ENCODE measurements at regions not wholly inside any gene's neighbourhood (a gene's known extent, or its start where the extent isn't known, plus 50 kb on each side); places are given as distances from the start of the nearest gene placed in this dataset.
"Not testable (repeated sequence)": the region's sequence is repeated elsewhere in the genome, so short reads cannot be mapped to it uniquely, and the experiment has no call there.

DNA sequence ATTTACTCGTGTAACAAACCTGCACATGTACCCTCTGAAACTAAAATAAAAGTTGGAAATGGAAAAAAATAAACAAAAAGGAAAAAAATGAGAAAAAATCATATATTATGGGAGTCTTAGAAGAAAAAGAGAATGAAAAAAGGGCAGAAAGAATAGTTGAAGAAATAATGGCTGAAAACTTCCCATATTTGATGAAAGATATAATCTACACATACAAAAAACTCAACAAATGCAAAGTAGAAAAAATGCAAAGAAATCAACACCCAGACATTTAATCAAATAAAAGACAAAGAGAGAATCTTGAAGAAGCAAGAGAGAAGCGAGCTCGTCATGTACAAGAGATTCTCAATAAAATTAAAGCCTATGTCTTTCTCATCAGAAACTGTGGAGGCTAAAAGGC, 73.8 kb downstream of the SLC25A46 start:
- intact Hi-C loops (cut with DNase I), result no loop called here
- no peak for ATAC-seq
- DNase-seq (ENCODE audit: missing footprints), result no peak

DNA sequence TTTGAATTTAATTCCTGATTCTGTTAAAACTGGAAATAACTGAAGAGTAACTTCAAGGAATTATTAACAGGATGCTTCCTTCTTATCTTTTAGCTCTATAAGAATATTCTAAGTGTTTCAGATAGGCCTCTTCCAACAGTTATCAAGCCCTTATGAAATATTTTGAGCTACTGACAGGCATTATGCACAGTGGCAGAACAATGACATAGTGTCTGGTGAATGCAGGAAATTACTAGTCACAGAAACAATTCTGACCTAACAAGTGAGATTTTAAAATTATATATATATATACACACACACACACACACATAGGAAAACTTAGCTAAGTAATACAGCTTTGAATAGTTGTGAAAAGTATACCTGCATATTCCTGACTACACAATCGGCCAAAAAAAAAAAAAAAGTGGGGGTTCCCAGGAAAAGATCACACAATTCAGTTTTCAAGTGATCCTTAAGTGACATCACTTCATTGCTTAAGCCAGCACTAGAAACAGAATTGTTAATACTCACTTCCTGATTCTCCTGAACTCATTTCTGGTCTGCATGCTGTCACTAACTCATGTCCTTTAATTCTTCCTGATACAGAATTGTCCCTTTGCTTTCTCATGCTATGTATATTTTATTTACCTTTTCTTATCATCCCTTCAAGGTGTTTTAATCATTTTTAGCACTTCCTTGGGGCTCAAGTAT, 77.3 kb downstream of the SLC25A46 start:
- DNase-seq (ENCODE audit: missing footprints) (no peak), ATAC-seq (no peak)
- intact Hi-C loops (cut with DNase I), result no loop called here

GRCh38 chr5:110817459-110817858, 78.7 kb downstream of the SLC25A46 start:
- ATAC-seq (no peak), DNase-seq (ENCODE audit: missing footprints) (no peak)
- intact Hi-C loops (cut with DNase I), result no loop called here

DNA sequence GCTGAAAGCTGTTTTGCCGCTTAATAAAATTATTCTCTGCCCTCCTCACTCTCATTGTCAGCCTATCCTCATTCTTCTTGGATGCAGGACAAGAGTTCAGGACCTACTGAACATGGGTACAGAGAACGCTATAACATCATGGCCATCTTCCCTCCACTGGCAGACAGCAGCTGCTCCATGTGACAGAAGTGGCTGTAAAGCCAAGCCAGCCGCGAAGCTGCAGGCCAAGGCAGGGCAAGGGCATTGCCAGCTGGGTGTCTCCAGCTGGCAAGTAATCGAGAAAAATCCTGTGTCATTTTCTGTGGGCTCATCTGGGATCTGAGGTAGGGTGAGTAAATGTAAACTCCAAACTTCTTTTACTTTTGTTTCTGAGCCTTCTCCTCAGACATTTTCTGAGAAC, 84.8 kb downstream of the SLC25A46 start:
- intact Hi-C loops (cut with DNase I), result no loop called here
- no peak for ATAC-seq

DNA sequence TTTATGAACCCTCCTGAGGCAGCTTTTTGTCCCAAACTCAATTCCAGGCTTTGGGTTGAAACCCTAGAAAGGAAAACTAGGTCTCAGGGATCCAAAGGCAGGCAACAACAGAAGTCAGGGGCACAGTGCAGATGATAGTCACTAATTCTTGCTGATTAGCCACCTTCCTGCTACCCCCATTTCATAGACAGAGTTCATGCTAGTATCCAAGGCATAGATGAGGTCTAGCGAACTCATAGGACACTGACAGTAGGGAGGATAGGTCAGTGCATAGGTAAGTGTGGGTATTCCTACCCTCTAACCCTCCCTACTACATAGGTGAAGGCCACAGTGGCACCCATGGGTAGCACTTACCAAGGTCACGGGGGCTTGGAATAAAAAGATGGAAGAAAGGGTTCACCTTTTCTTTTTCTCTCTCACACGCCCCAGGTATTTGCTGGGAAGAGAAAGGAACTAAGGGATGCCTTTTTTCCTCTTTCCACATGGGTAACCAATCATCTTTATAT, 86.2 kb downstream of the SLC25A46 start:
- DNase-seq (ENCODE audit: missing footprints) (no peak), ATAC-seq (no peak)
- intact Hi-C loops (cut with DNase I), result no loop called here

More for the DNA sequence above, 84.8 kb downstream of the SLC25A46 start:
- DNase-seq (ENCODE audit: missing footprints), result no peak

- no peak for DNase-seq (ENCODE audit: missing footprints)
- intact Hi-C loops (cut with DNase I), result no loop called here
- no peak for ATAC-seq
Measured at GRCh38 chr5:110832683-110833082, 93.9 kb downstream of the SLC25A46 start.

DNA sequence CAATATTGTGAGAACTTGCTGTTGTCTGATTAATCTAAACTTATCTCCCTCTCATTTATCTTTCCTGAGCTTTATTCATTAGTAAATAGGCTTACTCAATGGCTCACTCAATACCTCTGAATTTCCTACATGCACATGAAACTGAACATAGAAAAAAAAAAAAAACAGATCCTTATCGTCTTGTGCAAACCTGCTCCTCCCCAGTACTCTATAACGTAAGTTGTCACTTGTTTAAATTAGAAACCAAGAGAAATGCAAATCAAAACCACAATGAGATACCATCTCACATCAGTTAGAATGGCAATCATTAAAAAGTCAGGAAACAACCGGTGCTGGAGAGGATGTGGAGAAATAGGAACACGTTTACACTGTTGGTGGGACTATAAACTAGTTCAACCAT, 96.1 kb downstream of the SLC25A46 start:
- not testable (repeated sequence) for DNase-seq (ENCODE audit: missing footprints)

GRCh38 chr5:110836851-110837250, 98.0 kb downstream of the SLC25A46 start:
- ATAC-seq, result no peak
- intact Hi-C loops (cut with DNase I), result no loop called here
- no peak for DNase-seq (ENCODE audit: missing footprints)

More for the DNA sequence above, 96.1 kb downstream of the SLC25A46 start:
- ATAC-seq; intact Hi-C loops (cut with DNase I): not testable (repeated sequence)

DNA sequence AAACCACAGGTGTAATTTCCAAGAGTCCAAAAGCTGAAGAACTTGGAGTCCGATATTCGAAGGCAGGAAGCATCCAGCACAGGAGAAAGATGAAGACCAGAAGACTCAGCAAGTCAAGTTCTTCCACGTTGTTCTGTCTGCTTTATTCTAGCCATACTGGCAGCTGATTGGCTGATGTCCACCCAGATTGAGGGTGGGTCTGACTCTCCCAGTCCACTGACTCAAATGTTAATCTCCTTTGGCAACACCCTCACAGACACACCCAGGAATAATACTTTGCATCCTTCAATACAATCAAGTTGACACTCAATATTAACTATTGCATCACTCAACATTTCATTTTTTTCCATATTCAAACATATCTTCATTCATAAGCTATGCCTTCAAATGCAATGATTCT, 99.5 kb downstream of the SLC25A46 start:
- intact Hi-C loops (cut with DNase I); ATAC-seq; DNase-seq (ENCODE audit: missing footprints): not testable (repeated sequence)

DNA sequence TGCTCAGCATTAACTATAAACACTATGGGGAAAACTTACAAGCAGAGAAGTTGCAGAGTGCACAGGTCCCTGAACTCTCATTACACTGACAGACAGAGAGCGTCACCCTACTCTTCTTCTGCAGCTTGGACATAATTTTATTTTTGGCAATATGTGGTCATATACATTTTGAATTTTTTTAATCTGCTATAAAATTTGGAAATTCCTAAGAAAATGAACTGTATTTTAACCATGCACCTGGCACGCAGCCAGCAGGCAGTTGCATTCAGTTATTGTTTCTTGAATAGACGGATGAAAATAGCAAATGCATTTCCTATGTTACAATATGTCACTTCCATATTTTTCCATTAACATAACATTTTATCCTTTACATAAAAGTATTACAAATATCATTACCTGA, 100.2 kb downstream of the SLC25A46 start:
- intact Hi-C loops (cut with DNase I), result no loop called here
- DNase-seq (ENCODE audit: missing footprints) (peak; percentile 55), ATAC-seq (no peak)

DNA sequence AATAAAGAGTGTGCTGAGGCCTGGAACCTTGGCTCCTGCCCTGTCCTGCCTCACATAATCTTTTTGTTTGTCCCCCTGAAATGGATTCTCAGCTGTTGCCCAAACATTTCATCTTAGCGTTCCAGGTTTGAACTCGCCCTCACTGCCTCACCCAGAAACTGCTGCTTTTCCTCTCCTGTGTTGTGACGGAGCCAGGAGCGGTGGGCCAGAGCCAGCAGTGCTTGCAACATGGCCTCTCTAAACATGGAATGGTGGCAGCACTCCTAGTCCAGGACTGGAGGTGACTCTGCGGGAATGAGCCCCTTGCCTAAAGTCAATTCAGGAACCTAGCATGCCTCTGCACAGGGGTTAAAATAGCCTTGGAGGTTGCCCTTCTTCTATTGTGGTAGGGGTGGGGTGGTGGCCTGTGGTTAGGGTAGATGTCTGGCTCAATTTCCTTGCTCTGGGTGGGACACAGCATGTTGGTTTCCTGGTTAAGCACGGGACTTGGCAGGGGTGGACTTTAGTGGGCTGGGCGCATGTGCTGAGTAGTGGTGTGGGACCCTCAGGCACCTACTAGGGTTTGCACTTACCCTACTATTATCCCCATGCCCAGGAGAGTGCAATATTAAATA, 101.6 kb downstream of the SLC25A46 start:
- no peak for DNase-seq (ENCODE audit: missing footprints)
- ATAC-seq, result no peak

GRCh38 chr5:110841137-110841536, 102.3 kb downstream of the SLC25A46 start:
- no peak for ATAC-seq
- intact Hi-C loops (cut with DNase I), result no loop called here

More for the DNA sequence above, 101.6 kb downstream of the SLC25A46 start:
- intact Hi-C loops (cut with DNase I), result no loop called here

DNA sequence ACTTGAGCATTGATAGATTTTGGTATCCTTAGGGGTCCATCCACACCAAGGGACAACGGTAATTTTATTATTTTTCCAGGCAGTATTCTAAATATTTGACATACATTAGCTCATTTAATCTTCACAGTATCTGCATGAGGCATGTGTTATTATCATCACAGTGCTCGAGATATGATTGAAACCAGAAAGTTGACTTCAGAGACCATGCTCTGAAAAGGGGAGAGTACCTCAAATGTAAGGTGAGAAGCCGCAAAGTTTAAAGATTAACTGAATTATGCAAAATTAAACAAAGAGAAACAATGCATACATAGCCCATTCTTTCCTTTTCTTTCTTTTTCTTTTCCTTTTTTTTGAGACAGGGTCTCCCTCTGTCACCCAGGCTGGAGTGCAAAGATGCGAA, 104.1 kb downstream of the SLC25A46 start:
- intact Hi-C loops (cut with DNase I), result no loop called here
- no peak for DNase-seq (ENCODE audit: missing footprints)
- no peak for ATAC-seq

More at GRCh38 chr5:110841137-110841536, 102.3 kb downstream of the SLC25A46 start:
- no peak for DNase-seq (ENCODE audit: missing footprints)

- intact Hi-C loops (cut with DNase I), result no loop called here
- no peak for DNase-seq (ENCODE audit: missing footprints)
- ATAC-seq, result no peak
Measured at GRCh38 chr5:110844251-110844650, 105.4 kb downstream of the SLC25A46 start.

DNA sequence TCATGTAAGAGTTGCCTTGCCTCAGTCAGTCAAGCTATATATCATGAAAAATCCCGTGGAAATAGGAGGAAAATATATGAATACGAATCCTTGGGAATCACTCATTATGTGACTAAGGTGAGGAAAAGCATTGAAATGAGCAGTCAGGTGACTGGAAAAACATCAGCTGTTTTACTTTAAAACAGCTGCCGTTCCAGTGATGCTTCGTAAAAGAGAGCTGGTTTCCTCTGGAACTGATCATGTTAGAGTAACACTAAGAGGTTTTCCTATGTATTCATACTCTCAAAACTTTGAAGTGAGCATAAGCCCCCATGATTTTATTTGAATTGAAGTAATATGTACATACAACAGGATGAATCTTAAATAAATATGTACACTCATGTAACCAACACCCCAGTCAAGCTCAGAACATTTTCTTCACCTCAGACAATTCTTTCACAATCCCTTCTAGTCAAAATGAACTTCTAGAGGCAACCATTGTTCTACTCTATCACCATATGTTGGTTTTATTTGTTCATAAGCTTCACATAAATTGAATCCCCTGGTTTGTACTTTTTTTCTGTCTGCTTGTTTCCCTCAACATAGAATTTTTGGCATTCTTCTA, 107.7 kb downstream of the SLC25A46 start:
- DNase-seq (ENCODE audit: missing footprints), result no peak
- no peak for ATAC-seq
- intact Hi-C loops (cut with DNase I), result no loop called here

- intact Hi-C loops (cut with DNase I), result no loop called here
- no peak for DNase-seq (ENCODE audit: missing footprints)
- ATAC-seq, result no peak
Measured at GRCh38 chr5:110851357-110851756, 112.5 kb downstream of the SLC25A46 start.

DNA sequence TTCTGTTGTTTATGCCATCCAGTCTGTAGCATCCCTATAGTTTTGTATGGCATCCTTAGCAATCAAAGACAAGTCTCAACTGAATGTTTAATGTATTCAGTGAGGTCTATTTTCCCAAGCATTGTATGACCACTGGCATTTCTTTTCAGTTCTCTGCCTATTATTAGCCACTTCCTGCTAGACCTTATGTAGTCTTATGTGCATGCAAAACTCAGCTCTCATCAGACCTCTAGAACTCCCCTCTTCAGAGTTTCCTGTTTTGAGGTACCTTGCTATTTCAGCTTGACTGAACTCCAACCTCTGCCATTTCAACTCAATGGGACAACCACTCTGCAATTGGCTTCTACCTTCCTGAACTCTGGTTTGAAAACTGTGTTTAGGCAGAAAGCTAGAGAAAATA, 113.2 kb downstream of the SLC25A46 start:
- intact Hi-C loops (cut with DNase I), result no loop called here
- DNase-seq (ENCODE audit: missing footprints) (no peak), ATAC-seq (no peak)

DNA sequence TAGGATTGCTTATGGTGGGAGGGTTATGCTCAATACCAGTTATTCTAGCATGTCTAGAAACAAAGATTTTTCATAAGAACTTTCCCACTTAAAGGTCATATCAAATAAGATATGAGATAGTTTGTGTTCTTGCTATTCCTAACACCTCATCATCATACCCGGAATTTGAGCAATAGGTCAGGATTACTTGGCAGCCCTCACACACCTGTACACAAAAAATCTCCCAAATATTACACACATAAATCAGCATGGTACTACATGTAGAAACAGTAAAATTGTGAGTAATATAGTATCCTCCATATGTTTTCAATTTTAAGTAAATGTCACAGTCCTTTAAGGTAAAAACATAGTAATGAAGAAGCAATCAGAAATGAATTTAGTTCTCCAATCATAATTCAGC, 113.7 kb downstream of the SLC25A46 start:
- no peak for DNase-seq (ENCODE audit: missing footprints)
- intact Hi-C loops (cut with DNase I), result no loop called here
- no peak for ATAC-seq

DNA sequence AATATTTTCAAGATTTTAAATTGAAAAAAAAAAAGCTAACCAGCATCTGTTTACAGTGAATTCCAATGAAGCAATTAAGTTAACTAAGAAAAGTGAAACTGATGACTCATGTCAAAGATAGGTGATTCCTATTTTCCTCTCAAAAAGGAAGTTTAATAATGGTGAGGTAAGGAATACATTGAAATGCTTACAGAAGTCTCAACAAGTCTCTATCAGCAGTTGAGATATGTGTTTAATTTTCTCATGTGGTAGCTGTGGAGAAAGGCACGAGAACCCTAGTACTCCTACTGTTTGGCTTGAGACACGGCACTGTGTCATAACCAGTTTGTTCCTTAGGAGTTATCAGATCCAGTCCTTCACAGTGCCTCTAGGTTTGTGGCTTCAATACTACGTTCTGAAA, 114.5 kb downstream of the SLC25A46 start:
- DNase-seq (ENCODE audit: missing footprints) (no peak), ATAC-seq (peak; percentile 52)
- intact Hi-C loops (cut with DNase I), result no loop called here

DNA sequence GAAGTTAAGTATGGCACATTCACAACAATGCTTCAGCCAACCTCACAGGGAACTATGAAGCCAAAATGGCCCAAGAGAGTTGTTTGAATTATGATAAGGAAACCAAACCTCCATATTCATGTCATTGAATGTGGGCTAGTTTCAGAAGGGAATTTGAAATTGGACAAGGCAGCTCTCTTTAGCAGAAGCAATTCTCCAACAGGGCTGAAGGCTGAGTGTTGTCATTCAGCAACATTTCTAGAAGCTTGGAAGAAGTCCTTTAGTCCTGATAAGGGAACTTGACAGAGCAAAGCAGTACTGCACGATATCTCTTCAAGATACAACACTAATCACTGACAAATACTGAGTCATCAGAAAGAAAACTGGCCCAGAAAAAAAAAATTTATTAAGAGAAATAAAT, 115.4 kb downstream of the SLC25A46 start:
- DNase-seq (ENCODE audit: missing footprints) (no peak), ATAC-seq (peak; percentile 31)
- intact Hi-C loops (cut with DNase I), result no loop called here

Data from Right ventricle myocardium inferior (tissue), 1 donor.